Endothelial cell of umbilical vein (primary cell): ENCODE measurements at regions not wholly inside any gene's neighbourhood (a gene's known extent, or its start where the extent isn't known, plus 50 kb on each side); places are given as distances from the start of the nearest gene placed in this dataset.

ENCODE experiments used
- BruUV-seq: library from RNA; stranded (reverse); fragments of 400-500 nt; replicated peaks from 2 replicates; lab custom pipeline; 2021; lab: Mats Ljungman, UMichigan
- CTCF ChIA-PET: fragments of 300-600, 350-600 bp; sonication (Branson Sonifier 250); formaldehyde crosslinking; loops from one replicate; lab custom pipeline; 2021; ENCODE audit warnings: antibody characterized with exemption, inconsistent platforms; lab: Charles Lee
- POLR2A ChIA-PET: fragments of 300-600, 350-600 bp; sonication (Branson Sonifier 250); formaldehyde crosslinking; loops from one replicate; lab custom pipeline; 2021; ENCODE audit warnings: antibody characterized with exemption, inconsistent platforms; lab: Charles Lee
- DNase-seq: peaks from one replicate; pipeline ENCODE4 v3.0.0-alpha.2; 2011; ENCODE audit warnings: low read depth, low spot score
- FAIRE-seq: peaks from 2 replicates; lab custom pipeline; 2011; peaks lifted over from hg19 to GRCh38; lab: Jason Lieb, UNC
- H2AFZ ChIP-seq: 2 replicates; pipeline ENCODE4 v1.6.0; 2012; ENCODE audit warnings: low read depth, low read length, control low read depth, inconsistent platforms
- H3K27ac ChIP-seq: 2 replicates; pipeline ENCODE4 v1.5.1; 2011; ENCODE audit warnings: low read depth, mild to moderate bottlenecking, control low read depth, low read length, moderate library complexity; ENCODE audit not compliant: insufficient read depth
- H3K27me3 ChIP-seq, 2 experiments: 2 replicates each; pipeline versions ENCODE4 v1.6.0 to v1.6.1; 2011; ENCODE audit warnings: low read length in 2 of 2, mixed read lengths in 1 of 2; ENCODE audit not compliant: control insufficient read depth in 2 of 2, insufficient read depth in 2 of 2
- H3K36me3 ChIP-seq, 2 experiments: 2 replicates in 1 of 2; 3 replicates in 1 of 2; pipeline ENCODE4 v1.5.1; 2011; ENCODE audit warnings: low read length in 2 of 2, mild to moderate bottlenecking in 1 of 2, moderate library complexity in 1 of 2; ENCODE audit not compliant: control insufficient read depth in 2 of 2, insufficient read depth in 2 of 2; ENCODE audit errors: extremely low read depth in 1 of 2
- H3K4me1 ChIP-seq: 3 replicates; pipeline ENCODE4 v1.5.1; 2011; ENCODE audit warnings: mild to moderate bottlenecking, low read length; ENCODE audit not compliant: control insufficient read depth, insufficient read depth; ENCODE audit errors: extremely low read depth
- H3K4me2 ChIP-seq: 2 replicates; pipeline ENCODE4 v1.6.1; 2011; ENCODE audit warnings: low read length, control low read depth, mixed read lengths; ENCODE audit not compliant: insufficient read depth
- H3K4me3 ChIP-seq, 3 experiments: fragments of 200-600 bp in 1 of 3; sonication (generic), shearing (Covaris generic) in 1 of 3; replicated peaks in 1 of 3; 2 replicates each; pipeline ENCODE4 v1.5.1; 2011 to 2016; ENCODE audit warnings: control low read depth in 3 of 3, low read length in 3 of 3, mild to moderate bottlenecking in 2 of 3, inconsistent platforms in 1 of 3, low read depth in 1 of 3, moderate library complexity in 1 of 3; ENCODE audit not compliant: insufficient read depth in 1 of 3
- H3K79me2 ChIP-seq: 2 replicates; pipeline ENCODE4 v1.6.0; 2012; ENCODE audit warnings: low read length, inconsistent platforms; ENCODE audit not compliant: control insufficient read depth, insufficient read depth
- H3K9ac ChIP-seq: replicated peaks from 2 replicates; pipeline ENCODE3; 2011; ENCODE audit warnings: low read length, control low read depth; ENCODE audit not compliant: insufficient read depth; ENCODE audit errors: extremely low read depth
- H3K9me1 ChIP-seq: replicated peaks from 3 replicates; pipeline ENCODE4 v1.6.0; 2011; ENCODE audit warnings: mild to moderate bottlenecking, low read length; ENCODE audit not compliant: control insufficient read depth, insufficient read depth; ENCODE audit errors: extremely low read depth
- H3K9me3 ChIP-seq: replicated peaks from 2 replicates; pipeline ENCODE4 v1.5.1; 2012; ENCODE audit warnings: low read length, inconsistent platforms; ENCODE audit not compliant: control insufficient read depth, insufficient read depth
- H4K20me1 ChIP-seq: replicated peaks from 2 replicates; pipeline ENCODE3; 2011; ENCODE audit warnings: mild to moderate bottlenecking, low read length; ENCODE audit not compliant: control insufficient read depth, insufficient read depth; ENCODE audit errors: extremely low read depth
- EZH2 ChIP-seq: IDR thresholded peaks from 2 replicates; pipeline ENCODE4 v1.6.1; 2012; ENCODE audit warnings: borderline replicate concordance, low read depth, mild to moderate bottlenecking, moderate library complexity, low read length, inconsistent platforms; ENCODE audit not compliant: severe bottlenecking
- FOS ChIP-seq: IDR thresholded peaks from 2 replicates; pipeline ENCODE4 v1.6.1; 2011; ENCODE audit warnings: mild to moderate bottlenecking, low read length, moderate library complexity, borderline replicate concordance; ENCODE audit not compliant: insufficient read depth
- GATA2 ChIP-seq: IDR thresholded peaks from 2 replicates; pipeline ENCODE4 v1.7.0; 2011; ENCODE audit warnings: low read depth, mild to moderate bottlenecking, moderate library complexity, mixed read lengths, low read length; ENCODE audit not compliant: insufficient read length, insufficient read depth
- JUN ChIP-seq: IDR thresholded peaks from 2 replicates; pipeline ENCODE4 v1.6.1; 2011; ENCODE audit warnings: borderline replicate concordance, low read depth; ENCODE audit not compliant: insufficient read length, insufficient read depth
- MYC ChIP-seq: IDR thresholded peaks from one replicate; pipeline ENCODE4 v1.6.1; 2011; ENCODE audit warnings: mild to moderate bottlenecking, low read depth, low read length
- POLR2A ChIP-seq: IDR thresholded peaks from 2 replicates; pipeline ENCODE4 v1.6.1; 2012; ENCODE audit warnings: low read depth, mild to moderate bottlenecking, control low read depth, low read length
- POLR2AphosphoS5 ChIP-seq: IDR thresholded peaks from 2 replicates; pipeline ENCODE4 v1.6.1; 2012; ENCODE audit warnings: low read depth, mild to moderate bottlenecking, control low read depth, low read length, moderate library complexity; ENCODE audit not compliant: insufficient read depth
- dilution Hi-C: fragments of 300-500 bp; cut with MboI; formaldehyde crosslinking; loops from one replicate; pipeline ENCODE4 v1.15.0; 2019; ENCODE audit warnings: low sequenced_read_pairs; ENCODE audit not compliant: extremely low pct_ligation_motif_present
- intact Hi-C: fragments of 100-400 bp; cut with micrococcal nuclease; formaldehyde crosslinking; loops from one replicate; pipeline ENCODE4 v1.10.0; 2022
- TF ChIP-seq, protein P1 (sequence below): IDR thresholded peaks from 2 replicates; pipeline ENCODE4 v1.6.1; 2011; ENCODE audit not compliant: insufficient read depth, insufficient read length
- TF ChIP-seq, protein P2 (sequence below), 2 donors: IDR thresholded peaks; 1 replicate in 1 of 2; 2 replicates in 1 of 2; pipeline ENCODE4 v1.5.1; 2011; ENCODE audit warnings: low read length in 2 of 2, mild to moderate bottlenecking in 2 of 2, moderate library complexity in 2 of 2, control low read depth in 1 of 2, inconsistent platforms in 1 of 2, low read depth in 1 of 2; ENCODE audit not compliant: insufficient read depth in 1 of 2; ENCODE audit errors: extremely low read depth in 1 of 2

- POLR2A ChIA-PET = no interaction called here
- TF ChIP-seq, protein P1, sequence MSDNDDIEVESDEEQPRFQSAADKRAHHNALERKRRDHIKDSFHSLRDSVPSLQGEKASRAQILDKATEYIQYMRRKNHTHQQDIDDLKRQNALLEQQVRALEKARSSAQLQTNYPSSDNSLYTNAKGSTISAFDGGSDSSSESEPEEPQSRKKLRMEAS = no peak
- TF ChIP-seq EZH2 (no peak), MYC (no peak), JUN (no peak), GATA2 (no peak), POLR2AphosphoS5 (no peak), POLR2A (no peak), FOS (no peak)
- TF ChIP-seq, protein P2, sequence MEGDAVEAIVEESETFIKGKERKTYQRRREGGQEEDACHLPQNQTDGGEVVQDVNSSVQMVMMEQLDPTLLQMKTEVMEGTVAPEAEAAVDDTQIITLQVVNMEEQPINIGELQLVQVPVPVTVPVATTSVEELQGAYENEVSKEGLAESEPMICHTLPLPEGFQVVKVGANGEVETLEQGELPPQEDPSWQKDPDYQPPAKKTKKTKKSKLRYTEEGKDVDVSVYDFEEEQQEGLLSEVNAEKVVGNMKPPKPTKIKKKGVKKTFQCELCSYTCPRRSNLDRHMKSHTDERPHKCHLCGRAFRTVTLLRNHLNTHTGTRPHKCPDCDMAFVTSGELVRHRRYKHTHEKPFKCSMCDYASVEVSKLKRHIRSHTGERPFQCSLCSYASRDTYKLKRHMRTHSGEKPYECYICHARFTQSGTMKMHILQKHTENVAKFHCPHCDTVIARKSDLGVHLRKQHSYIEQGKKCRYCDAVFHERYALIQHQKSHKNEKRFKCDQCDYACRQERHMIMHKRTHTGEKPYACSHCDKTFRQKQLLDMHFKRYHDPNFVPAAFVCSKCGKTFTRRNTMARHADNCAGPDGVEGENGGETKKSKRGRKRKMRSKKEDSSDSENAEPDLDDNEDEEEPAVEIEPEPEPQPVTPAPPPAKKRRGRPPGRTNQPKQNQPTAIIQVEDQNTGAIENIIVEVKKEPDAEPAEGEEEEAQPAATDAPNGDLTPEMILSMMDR (IDR thresholded peaks at IDR 0.05; ENCODE audit: extremely low read depth in 1 of 2, insufficient read depth in 1 of 2, low read depth in 1 of 2, low read length in 2 of 2) = no peak
- CTCF ChIA-PET = no interaction called here
- H3K9me3 ChIP-seq = no peaks in the 10 kb centered on the region
- no peaks in the 10 kb centered on the region for H4K20me1 ChIP-seq
- no TSS peak for BruUV-seq
- H3K4me2 ChIP-seq = no peak overlapping the region
- no peaks in the 10 kb centered on the region for H3K79me2 ChIP-seq
- no peak for DNase-seq
- no peaks in the 10 kb centered on the region for H3K9me1 ChIP-seq
- dilution Hi-C loops (no loop called here), intact Hi-C loops (no loop called here)
- FAIRE-seq = no peak
- H3K9ac ChIP-seq = no peak overlapping the region
- H2AFZ ChIP-seq = no peak overlapping the region
- H3K36me3 ChIP-seq = no peaks in the 10 kb centered on the region
- H3K4me3 ChIP-seq = no peak overlapping the region
- H3K27me3 ChIP-seq = no peaks in the 10 kb centered on the region
- H3K4me1 ChIP-seq = no peaks in the 10 kb centered on the region
- H3K27ac ChIP-seq = no peak overlapping the region
Measured at GRCh38 chr10:113470372-113471240, 82.2 kb upstream of the HABP2 start.
